ENCODE measurements at regions not wholly inside any gene's neighbourhood (a gene's known extent, or its start where the extent isn't known, plus 50 kb on each side); places are given as distances from the start of the nearest gene placed in this dataset.

DNA sequence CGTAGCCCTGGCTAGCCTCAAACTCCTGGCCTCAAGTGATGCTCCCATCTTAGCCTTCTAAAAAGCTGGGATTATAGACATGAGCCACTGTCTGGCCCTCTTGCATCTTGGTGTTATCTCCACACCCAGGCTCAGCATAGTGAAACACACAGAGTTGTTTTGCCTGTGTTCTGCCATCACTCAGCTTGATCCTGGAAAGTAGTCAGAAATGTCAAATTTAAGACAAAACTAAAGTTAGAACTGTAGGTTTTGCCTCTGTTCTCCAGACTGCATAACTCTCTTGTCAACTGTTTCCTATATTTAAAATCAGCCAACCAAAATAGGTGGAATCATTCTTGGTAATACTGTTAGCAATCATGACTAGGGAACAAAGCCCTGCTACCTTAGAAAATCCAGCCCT, 72.1 kb upstream of the GULP1 start:
- Histone ChIP-seq H3K4me3 (ENCODE audit: low read length) (no peak overlapping the region), H3K9ac (ENCODE audit: low read length) (no peak overlapping the region), H3K36me3 (ENCODE audit: low read depth, low read length) (no peaks in the 10 kb centered on the region), H4K20me1 (ENCODE audit: low read length) (no peaks in the 10 kb centered on the region), H3K4me1 (ENCODE audit: insufficient read depth, low read length) (no peaks in the 10 kb centered on the region), H3K79me2 (ENCODE audit: low read length) (no peaks in the 10 kb centered on the region), H3F3A (ENCODE audit: low read length, unreplicated experiment) (no peaks in the 10 kb centered on the region), H3K27ac (ENCODE audit: low read length) (no peak overlapping the region), H3K27me3 (ENCODE audit: low read length) (no peaks in the 10 kb centered on the region), H3K4me2 (ENCODE audit: low read length) (no peak overlapping the region), H2AFZ (ENCODE audit: low read length) (no peak overlapping the region), H3K9me3 (ENCODE audit: low read length) (no peaks in the 10 kb centered on the region), H3K9me2 (replicated peaks; ENCODE audit: low read length) (no peaks in the 10 kb centered on the region)
- ATAC-seq, result no peak
- TF ChIP-seq EZH2phosphoT487 (IDR thresholded peaks at IDR 0.05; ENCODE audit: borderline replicate concordance, low read length), result no peak
- no peak for TF ChIP-seq EZH2 (IDR thresholded peaks at IDR 0.05; ENCODE audit: low read length, unreplicated experiment)
- TF ChIP-seq, protein P1, sequence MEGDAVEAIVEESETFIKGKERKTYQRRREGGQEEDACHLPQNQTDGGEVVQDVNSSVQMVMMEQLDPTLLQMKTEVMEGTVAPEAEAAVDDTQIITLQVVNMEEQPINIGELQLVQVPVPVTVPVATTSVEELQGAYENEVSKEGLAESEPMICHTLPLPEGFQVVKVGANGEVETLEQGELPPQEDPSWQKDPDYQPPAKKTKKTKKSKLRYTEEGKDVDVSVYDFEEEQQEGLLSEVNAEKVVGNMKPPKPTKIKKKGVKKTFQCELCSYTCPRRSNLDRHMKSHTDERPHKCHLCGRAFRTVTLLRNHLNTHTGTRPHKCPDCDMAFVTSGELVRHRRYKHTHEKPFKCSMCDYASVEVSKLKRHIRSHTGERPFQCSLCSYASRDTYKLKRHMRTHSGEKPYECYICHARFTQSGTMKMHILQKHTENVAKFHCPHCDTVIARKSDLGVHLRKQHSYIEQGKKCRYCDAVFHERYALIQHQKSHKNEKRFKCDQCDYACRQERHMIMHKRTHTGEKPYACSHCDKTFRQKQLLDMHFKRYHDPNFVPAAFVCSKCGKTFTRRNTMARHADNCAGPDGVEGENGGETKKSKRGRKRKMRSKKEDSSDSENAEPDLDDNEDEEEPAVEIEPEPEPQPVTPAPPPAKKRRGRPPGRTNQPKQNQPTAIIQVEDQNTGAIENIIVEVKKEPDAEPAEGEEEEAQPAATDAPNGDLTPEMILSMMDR (conservative IDR thresholded peaks at IDR 0.05; ENCODE audit: low read depth, low read length), result no peak
- ChIA-PET POLR2A (ENCODE audit: unreplicated experiment) (interaction anchor here (0.6 kb wide), 1 partner anchor 977 kb away, joined by 5 read pairs; no protein-coding TSS in a partner anchor), CTCF (no interaction called here)
- no TSS peak for BruUV-seq (replicated peaks)
- DNase-seq, result no peak
- intact Hi-C loops (cut with micrococcal nuclease), result no loop called here

DNA sequence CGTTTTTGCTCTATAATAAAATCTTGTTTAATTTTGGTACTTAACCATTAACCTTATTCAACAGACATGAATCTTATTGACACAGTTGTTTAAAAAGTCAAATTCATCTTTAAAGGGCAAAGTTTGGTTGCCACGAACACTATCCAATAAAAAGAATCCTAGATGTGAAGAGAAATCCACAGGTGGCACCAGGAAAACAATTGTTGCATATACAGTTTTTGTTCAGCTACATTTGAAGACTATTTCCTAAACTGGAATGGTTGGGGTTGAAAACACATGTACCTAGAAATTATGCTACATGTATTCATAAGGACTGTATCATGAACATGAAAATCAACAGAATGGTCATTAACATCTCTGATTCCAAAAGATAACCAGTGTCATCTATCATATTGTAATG, 71.1 kb upstream of the GULP1 start:
- no peaks in the 10 kb centered on the region for H3K9me2 ChIP-seq (replicated peaks; ENCODE audit: low read length)
- no peaks in the 10 kb centered on the region for H3K9me3 ChIP-seq (ENCODE audit: low read length)
- H3K79me2 ChIP-seq (ENCODE audit: low read length), result no peaks in the 10 kb centered on the region
- H3F3A ChIP-seq (ENCODE audit: low read length, unreplicated experiment), result no peaks in the 10 kb centered on the region
- TF ChIP-seq EZH2phosphoT487 (IDR thresholded peaks at IDR 0.05; ENCODE audit: borderline replicate concordance, low read length), result no peak
- no peak for TF ChIP-seq EZH2 (IDR thresholded peaks at IDR 0.05; ENCODE audit: low read length, unreplicated experiment)
- TF ChIP-seq, protein P1 (conservative IDR thresholded peaks at IDR 0.05; ENCODE audit: low read depth, low read length), result no peak
- no peak overlapping the region for H2AFZ ChIP-seq (ENCODE audit: low read length)
- DNase-seq (no peak), ATAC-seq (no peak)
- no peak overlapping the region for H3K9ac ChIP-seq (ENCODE audit: low read length)
- no peaks in the 10 kb centered on the region for H3K36me3 ChIP-seq (ENCODE audit: low read depth, low read length)
- no peak overlapping the region for H3K4me3 ChIP-seq (ENCODE audit: low read length)
- intact Hi-C loops (cut with micrococcal nuclease), result no loop called here
- H3K4me1 ChIP-seq (ENCODE audit: insufficient read depth, low read length), result no peaks in the 10 kb centered on the region
- H3K27me3 ChIP-seq (ENCODE audit: low read length), result no peaks in the 10 kb centered on the region
- ChIA-PET POLR2A (ENCODE audit: unreplicated experiment) (no interaction called here), CTCF (no interaction called here)
- H3K4me2 ChIP-seq (ENCODE audit: low read length), result no peak overlapping the region
- BruUV-seq (replicated peaks), result no TSS peak
- no peak overlapping the region for H3K27ac ChIP-seq (ENCODE audit: low read length)
- no peaks in the 10 kb centered on the region for H4K20me1 ChIP-seq (ENCODE audit: low read length)

DNA sequence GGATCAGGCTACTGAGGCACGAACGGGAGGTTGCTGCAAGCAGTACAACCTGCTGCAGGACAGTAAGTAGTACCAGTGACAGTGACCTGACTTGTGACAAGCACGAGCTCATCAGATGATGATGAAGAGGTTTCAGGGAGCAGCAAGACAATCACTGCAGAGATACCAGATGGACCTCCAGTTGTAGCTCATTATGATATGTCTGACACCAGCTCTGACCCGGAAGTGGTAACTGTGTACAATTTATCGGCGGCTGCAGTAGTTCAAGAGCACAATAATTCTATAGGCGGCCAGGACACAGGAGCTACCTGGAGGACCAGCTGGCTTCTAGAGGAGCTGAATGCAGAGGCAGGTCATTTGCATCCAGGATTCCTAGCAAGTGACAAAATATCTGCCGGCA, 64.0 kb upstream of the GULP1 start:
- H3K27me3 ChIP-seq (ENCODE audit: low read length), result no peaks in the 10 kb centered on the region
- H3K9me3 ChIP-seq (ENCODE audit: low read length), result no peaks in the 10 kb centered on the region
- no peak overlapping the region for H3K9ac ChIP-seq (ENCODE audit: low read length)
- BruUV-seq (replicated peaks), result no TSS peak
- H3K27ac ChIP-seq (ENCODE audit: low read length), result no peak overlapping the region
- H3K4me1 ChIP-seq (ENCODE audit: insufficient read depth, low read length), result no peaks in the 10 kb centered on the region
- DNase-seq (no peak), ATAC-seq (no peak)
- no peaks in the 10 kb centered on the region for H3F3A ChIP-seq (ENCODE audit: low read length, unreplicated experiment)
- no peaks in the 10 kb centered on the region for H3K9me2 ChIP-seq (replicated peaks; ENCODE audit: low read length)
- no peaks in the 10 kb centered on the region for H3K36me3 ChIP-seq (ENCODE audit: low read depth, low read length)
- H4K20me1 ChIP-seq (ENCODE audit: low read length), result no peaks in the 10 kb centered on the region
- H3K4me2 ChIP-seq (ENCODE audit: low read length), result no peak overlapping the region
- H2AFZ ChIP-seq (ENCODE audit: low read length), result no peak overlapping the region
- TF ChIP-seq EZH2 (IDR thresholded peaks at IDR 0.05; ENCODE audit: low read length, unreplicated experiment), result no peak
- intact Hi-C loops (cut with micrococcal nuclease), result no loop called here
- no peaks in the 10 kb centered on the region for H3K79me2 ChIP-seq (ENCODE audit: low read length)
- CTCF ChIA-PET, result no interaction called here
- POLR2A ChIA-PET (ENCODE audit: unreplicated experiment), result no interaction called here
- no peak overlapping the region for H3K4me3 ChIP-seq (ENCODE audit: low read length)

Data from PC-3 (cell line).